Stimulated activated CD8-positive, alpha-beta memory T cell treated with anti-CD3 and anti-CD28 coated beads, Interleukin-2, amount 100 ng/mL, for 1 hour (primary cell): ENCODE measurements at regions not wholly inside any gene's neighbourhood (a gene's known extent, or its start where the extent isn't known, plus 50 kb on each side); places are given as distances from the start of the nearest gene placed in this dataset.
"Not testable (repeated sequence)": the region's sequence is repeated elsewhere in the genome, so short reads cannot be mapped to it uniquely, and the experiment has no call there.

ENCODE experiments used
- DNase-seq, 2 donors: peaks; one replicate each; pipeline ENCODE4 v3.0.0-alpha.2; 2020; ENCODE audit warnings: low read depth in 2 of 2

GRCh38 chr3:150300852-150301517, 107.1 kb upstream of the TSC22D2 start:
- no peak for DNase-seq

GRCh38 chr3:150300388-150300787, 107.7 kb upstream of the TSC22D2 start:
- DNase-seq: no peak

GRCh38 chr3:150299201-150299600, 108.9 kb upstream of the TSC22D2 start:
- DNase-seq: no peak

- DNase-seq: no peak
These were observed 111.1 kb upstream of the TSC22D2 start for GRCh38 chr3:150296966-150297365.

GRCh38 chr3:150296123-150296735, 111.9 kb upstream of the TSC22D2 start:
- no peak for DNase-seq

GRCh38 chr3:150293401-150294001, 114.6 kb upstream of the TSC22D2 start:
- no peak for DNase-seq

- no peak for DNase-seq
These were observed 115.2 kb upstream of the TSC22D2 start for GRCh38 chr3:150292891-150293290.

GRCh38 chr3:150291515-150291914, 116.6 kb upstream of the TSC22D2 start:
- no peak for DNase-seq

- no peak for DNase-seq
These were observed 121.5 kb upstream of the TSC22D2 start for GRCh38 chr3:150286390-150287147.

- DNase-seq: no peak
These were observed 122.5 kb upstream of the TSC22D2 start for GRCh38 chr3:150285601-150286000.

GRCh38 chr3:150278843-150279381, 129.2 kb upstream of the TSC22D2 start:
- no peak for DNase-seq

- no peak for DNase-seq
These were observed 129.9 kb upstream of the TSC22D2 start for GRCh38 chr3:150278195-150278594.

- DNase-seq: no peak
These were observed 130.7 kb upstream of the TSC22D2 start for GRCh38 chr3:150277444-150277843.

- no peak for DNase-seq
These were observed 132.2 kb upstream of the TSC22D2 start for GRCh38 chr3:150275941-150276340.

- DNase-seq: no peak
These were observed 133.7 kb upstream of the TSC22D2 start for GRCh38 chr3:150274372-150274771.

GRCh38 chr3:150273396-150273795, 134.7 kb upstream of the TSC22D2 start:
- DNase-seq: no peak

GRCh38 chr3:150271591-150271960, 136.5 kb upstream of the TSC22D2 start:
- DNase-seq: no peak

GRCh38 chr3:150270883-150271590, 137.1 kb upstream of the TSC22D2 start:
- no peak for DNase-seq

- DNase-seq: not testable (repeated sequence)
These were observed 137.7 kb upstream of the TSC22D2 start for GRCh38 chr3:150270444-150270843.

GRCh38 chr3:150269526-150269925, 138.6 kb upstream of the TSC22D2 start:
- no peak for DNase-seq
